Large intestine (tissue), 3 donors: ENCODE measurements at regions not wholly inside any gene's neighbourhood (a gene's known extent, or its start where the extent isn't known, plus 50 kb on each side); places are given as distances from the start of the nearest gene placed in this dataset.

Source experiments
- DNase-seq, 2 donors: peaks; one replicate each; pipeline versions ENCODE4 v3.0.0 to v3.0.0-alpha.2; 2013
- H3K27ac ChIP-seq: one replicate; pipeline ENCODE4 v1.5.1; 2013; ENCODE audit warnings: low read length
- H3K27me3 ChIP-seq: 2 replicates; pipeline ENCODE4 v1.6.1; 2013; ENCODE audit warnings: low read length; ENCODE audit not compliant: control insufficient read depth, insufficient read depth
- H3K36me3 ChIP-seq: 2 replicates; pipeline ENCODE4 v1.6.1; 2013; ENCODE audit warnings: low read length; ENCODE audit not compliant: control insufficient read depth, insufficient read depth
- H3K4me1 ChIP-seq: one replicate; pipeline ENCODE4 v1.6.1; 2013; ENCODE audit warnings: low read length; ENCODE audit not compliant: control insufficient read depth, insufficient read depth
- H3K4me3 ChIP-seq: one replicate; pipeline ENCODE4 v1.5.1; 2013; ENCODE audit warnings: low read length
- H3K9me3 ChIP-seq: one replicate; pipeline ENCODE4 v1.6.1; 2013; ENCODE audit warnings: mild to moderate bottlenecking, low read depth, low read length, moderate library complexity; ENCODE audit not compliant: control insufficient read depth
- WGBS: methylation state at CpG from one replicate; pipeline ENCODE4 v1.1.5; 2013; ENCODE audit warnings: low lambda C conversion rate; ENCODE audit not compliant: insufficient coverage; 5-methylcytosine and 5-hydroxymethylcytosine counted together

DNA sequence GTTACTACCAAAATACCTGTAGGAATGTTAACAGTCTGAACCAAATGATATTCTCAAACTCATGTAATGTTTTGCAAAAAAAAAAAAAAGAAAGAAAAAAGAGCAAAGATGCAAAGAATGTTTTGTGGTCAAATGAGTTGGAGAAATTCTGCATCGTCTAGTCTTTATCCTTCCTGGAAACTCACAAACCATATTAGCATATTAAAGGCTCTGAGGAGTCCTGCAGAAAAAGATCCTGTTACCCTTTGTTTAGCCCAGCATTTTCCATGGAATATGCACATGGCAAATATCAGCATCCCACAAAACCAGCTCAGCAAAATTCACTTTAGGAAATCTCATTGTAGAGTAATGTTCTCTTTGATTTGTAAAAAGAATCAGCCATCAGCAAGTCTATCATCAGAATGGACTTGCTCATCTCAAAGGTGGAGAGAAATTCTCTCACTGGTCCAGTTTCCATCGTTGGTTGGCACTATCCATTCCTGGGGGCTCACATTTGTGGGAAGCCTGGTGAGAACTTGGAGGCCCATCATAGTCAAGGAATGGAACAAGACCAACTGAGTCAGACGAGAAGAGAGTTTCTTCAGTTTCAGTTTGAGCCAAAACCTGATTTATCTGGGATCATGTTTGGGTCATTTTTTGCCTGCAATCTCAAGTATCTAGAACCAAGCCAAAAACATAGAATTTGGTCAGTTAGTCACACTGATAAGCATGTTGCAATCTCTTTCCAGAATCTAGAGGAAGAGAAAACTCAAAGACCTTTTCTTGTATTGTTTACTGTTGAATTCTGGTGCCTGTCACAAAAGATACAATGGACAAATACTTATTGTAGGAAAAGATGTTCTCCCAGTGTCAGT is 129.8 kb downstream of the TBX5 start:
- H3K9me3 ChIP-seq = no peaks in the 10 kb centered on the region

DNA sequence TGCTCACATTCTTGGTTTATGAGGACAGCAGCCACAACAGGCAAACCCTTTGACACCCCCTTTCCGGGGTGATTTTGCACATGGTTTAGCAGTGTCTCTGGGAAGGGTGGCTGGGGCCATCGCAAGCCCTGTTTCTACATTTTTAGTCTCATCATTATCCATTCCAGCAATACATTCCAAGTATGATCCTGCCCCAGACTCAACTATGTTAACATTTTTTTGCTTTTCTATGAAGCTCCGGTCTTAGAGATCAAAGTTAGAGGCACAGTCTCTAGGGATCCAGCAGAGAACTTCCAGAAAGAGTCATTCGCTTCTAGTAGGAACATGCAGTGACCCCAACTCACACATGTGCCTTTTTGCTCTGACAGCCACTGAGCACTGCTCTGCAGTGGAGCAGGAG is 130.9 kb downstream of the TBX5 start:
- no peaks in the 10 kb centered on the region for H3K9me3 ChIP-seq
- H3K27me3 ChIP-seq = peaks cover 5% of the 10 kb centered on the region
- WGBS = no CpG with 5 or more reads among the region's 4 CpGs
- H3K4me1 ChIP-seq = no peaks in the 10 kb centered on the region
- no peaks in the 10 kb centered on the region for H3K36me3 ChIP-seq
- no peak for DNase-seq
- no peak overlapping the region for H3K27ac ChIP-seq
- no peak overlapping the region for H3K4me3 ChIP-seq

More for the DNA sequence above, 129.8 kb downstream of the TBX5 start:
- H3K27me3 ChIP-seq = peaks cover 5% of the 10 kb centered on the region
- H3K4me1 ChIP-seq = no peaks in the 10 kb centered on the region
- H3K4me3 ChIP-seq = no peak overlapping the region
- WGBS = no CpG with 5 or more reads among the region's 3 CpGs
- H3K27ac ChIP-seq = no peak overlapping the region
- no peaks in the 10 kb centered on the region for H3K36me3 ChIP-seq
- no peak for DNase-seq

DNA sequence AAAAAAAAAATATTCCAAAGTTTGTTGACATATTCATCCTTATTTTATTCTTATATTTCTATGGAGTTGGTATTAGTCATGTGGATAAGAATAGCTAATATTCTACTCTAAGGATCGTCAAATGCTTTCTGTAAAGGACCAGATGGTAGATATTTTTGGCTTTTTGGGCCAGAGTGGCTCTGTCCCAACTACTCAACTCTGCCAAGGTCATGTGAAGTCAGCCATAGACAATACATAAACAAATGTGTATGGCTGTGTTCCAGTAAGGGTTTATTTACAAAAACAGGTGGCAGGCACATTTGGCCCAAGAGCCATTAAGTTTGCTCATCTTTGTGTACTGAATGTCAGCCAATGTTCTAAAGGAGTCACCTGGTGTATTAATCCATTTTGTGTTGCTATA is 131.8 kb downstream of the TBX5 start:
- WGBS = no CpG with 5 or more reads among the region's 1 CpG
- DNase-seq = no peak
- no peak overlapping the region for H3K27ac ChIP-seq
- no peak overlapping the region for H3K4me3 ChIP-seq
- no peaks in the 10 kb centered on the region for H3K36me3 ChIP-seq
- no peaks in the 10 kb centered on the region for H3K9me3 ChIP-seq
- peaks cover 5% of the 10 kb centered on the region for H3K27me3 ChIP-seq
- H3K4me1 ChIP-seq = no peaks in the 10 kb centered on the region

DNA sequence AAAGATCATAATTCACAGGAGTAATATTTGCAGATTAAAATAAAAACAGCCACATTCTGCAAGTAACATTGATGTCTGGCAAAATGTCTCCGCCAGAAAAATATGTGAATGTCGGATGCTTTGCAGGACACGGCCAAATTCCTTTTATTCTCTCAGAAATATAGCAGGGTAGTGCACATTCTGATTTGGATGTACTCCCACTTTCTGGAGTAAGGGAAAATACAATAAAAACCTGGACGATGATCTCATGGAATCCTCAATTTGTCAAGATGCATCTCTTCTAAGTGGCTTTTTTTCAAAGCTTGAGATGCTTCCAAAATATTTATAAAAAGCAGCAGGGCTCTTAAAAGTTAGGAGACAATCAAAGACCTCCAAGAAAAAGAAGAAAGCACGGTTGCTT is 133.3 kb downstream of the TBX5 start:
- no peaks in the 10 kb centered on the region for H3K4me1 ChIP-seq
- peaks cover 5% of the 10 kb centered on the region for H3K27me3 ChIP-seq
- H3K9me3 ChIP-seq = no peaks in the 10 kb centered on the region
- no peak for DNase-seq
- no peak overlapping the region for H3K27ac ChIP-seq
- H3K4me3 ChIP-seq = no peak overlapping the region
- H3K36me3 ChIP-seq = no peaks in the 10 kb centered on the region
- WGBS = no CpG with 5 or more reads among the region's 5 CpGs

DNA sequence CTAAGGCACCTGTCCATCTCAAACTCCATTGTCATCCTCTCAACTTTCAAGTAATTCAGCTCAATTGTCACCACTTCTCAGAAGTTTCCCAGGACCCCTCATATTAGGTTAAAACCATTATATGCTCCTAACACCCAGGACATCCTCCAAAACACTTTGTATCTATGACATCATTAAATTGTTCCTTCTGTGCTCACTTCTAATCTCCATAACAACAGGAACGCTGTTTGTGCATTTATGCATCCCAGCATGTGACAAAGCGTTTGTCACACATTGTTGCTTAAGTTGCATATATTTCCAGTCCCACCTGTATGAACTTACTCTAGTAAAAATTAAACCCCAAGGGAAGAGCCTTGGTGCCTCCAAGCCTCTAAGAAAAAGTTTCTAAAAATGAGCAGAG is 133.9 kb downstream of the TBX5 start:
- no peaks in the 10 kb centered on the region for H3K9me3 ChIP-seq
- H3K4me3 ChIP-seq = no peak overlapping the region
- no CpG with 5 or more reads among the region's 2 CpGs for WGBS
- DNase-seq = no peak
- H3K27me3 ChIP-seq = peaks cover 5% of the 10 kb centered on the region
- H3K36me3 ChIP-seq = no peaks in the 10 kb centered on the region
- H3K4me1 ChIP-seq = no peaks in the 10 kb centered on the region
- no peak overlapping the region for H3K27ac ChIP-seq

DNA sequence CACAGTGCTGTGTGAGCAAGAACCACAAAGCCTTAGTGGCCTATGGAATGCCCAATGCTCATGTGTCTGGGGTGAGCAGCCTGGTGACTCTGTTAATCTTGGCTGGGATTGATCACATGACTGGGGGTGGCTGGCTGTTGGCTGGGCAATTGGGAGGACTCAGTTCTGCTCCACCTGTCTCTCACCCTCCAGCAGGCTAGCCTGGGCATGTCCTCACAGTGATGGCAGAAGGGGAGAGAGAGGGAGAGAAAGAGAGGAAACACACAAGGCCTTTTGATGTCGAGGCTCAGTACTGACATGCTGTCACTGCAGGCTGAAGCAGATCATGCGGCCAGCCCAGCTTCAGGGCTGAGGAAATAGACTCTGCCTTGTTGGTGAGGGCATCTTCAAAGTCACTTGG is 136.8 kb downstream of the TBX5 start:
- Histone ChIP-seq H3K27me3 (peaks cover 4% of the 10 kb centered on the region), H3K36me3 (no peaks in the 10 kb centered on the region), H3K4me1 (no peaks in the 10 kb centered on the region), H3K4me3 (no peak overlapping the region), H3K27ac (no peak overlapping the region), H3K9me3 (no peaks in the 10 kb centered on the region)
- no CpG with 5 or more reads among the region's 2 CpGs for WGBS
- no peak for DNase-seq

DNA sequence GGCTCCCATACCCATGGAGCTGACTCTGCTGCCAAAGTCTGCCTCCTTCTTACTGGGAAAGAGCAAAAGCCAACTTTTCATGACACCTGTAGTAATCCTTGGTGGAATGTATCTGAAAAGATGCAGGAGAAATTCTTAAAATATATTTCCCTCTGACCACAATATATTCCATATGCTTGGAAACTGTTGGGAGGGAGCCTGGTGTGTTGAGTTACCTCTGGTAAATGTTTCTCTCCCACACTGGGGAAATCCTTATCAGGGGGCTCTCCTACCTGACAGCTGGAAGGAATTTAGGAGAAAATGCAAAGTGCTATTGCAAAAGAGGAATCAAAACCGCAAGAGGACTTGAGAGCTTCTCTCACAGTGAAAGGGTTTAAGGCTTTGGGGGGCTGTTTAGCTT is 139.4 kb downstream of the TBX5 start:
- H3K36me3 ChIP-seq = no peaks in the 10 kb centered on the region
- DNase-seq = no peak
- H3K27me3 ChIP-seq = peaks cover 4% of the 10 kb centered on the region
- WGBS = no CpG with 5 or more reads among the region's 1 CpG
- no peak overlapping the region for H3K4me3 ChIP-seq
- H3K4me1 ChIP-seq = no peaks in the 10 kb centered on the region
- no peak overlapping the region for H3K27ac ChIP-seq
- H3K9me3 ChIP-seq = no peaks in the 10 kb centered on the region

DNA sequence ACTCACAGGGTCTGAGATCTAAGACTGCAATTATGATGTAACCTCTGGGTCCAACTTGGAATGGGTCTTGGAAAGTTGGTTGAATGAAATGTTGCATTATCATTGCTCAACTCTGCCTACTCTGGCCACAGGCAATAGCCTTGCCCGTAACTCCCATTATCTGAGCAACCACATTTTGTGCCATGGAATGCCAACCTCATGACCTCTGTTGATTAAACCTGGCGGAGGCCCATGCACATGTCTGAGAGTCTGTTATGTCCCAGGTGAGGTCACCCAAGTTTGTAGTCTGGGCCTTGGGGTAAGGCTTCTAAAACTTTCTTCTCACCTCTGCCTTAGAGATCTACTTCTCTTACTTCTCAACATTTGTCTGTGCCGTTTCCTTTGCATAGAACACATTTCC is 140.9 kb downstream of the TBX5 start:
- no peaks in the 10 kb centered on the region for H3K4me1 ChIP-seq
- WGBS = no CpG with 5 or more reads among the region's 3 CpGs
- no peak overlapping the region for H3K4me3 ChIP-seq
- peaks cover 4% of the 10 kb centered on the region for H3K27me3 ChIP-seq
- no peak for DNase-seq
- no peaks in the 10 kb centered on the region for H3K36me3 ChIP-seq
- H3K9me3 ChIP-seq = no peaks in the 10 kb centered on the region
- H3K27ac ChIP-seq = no peak overlapping the region

DNA sequence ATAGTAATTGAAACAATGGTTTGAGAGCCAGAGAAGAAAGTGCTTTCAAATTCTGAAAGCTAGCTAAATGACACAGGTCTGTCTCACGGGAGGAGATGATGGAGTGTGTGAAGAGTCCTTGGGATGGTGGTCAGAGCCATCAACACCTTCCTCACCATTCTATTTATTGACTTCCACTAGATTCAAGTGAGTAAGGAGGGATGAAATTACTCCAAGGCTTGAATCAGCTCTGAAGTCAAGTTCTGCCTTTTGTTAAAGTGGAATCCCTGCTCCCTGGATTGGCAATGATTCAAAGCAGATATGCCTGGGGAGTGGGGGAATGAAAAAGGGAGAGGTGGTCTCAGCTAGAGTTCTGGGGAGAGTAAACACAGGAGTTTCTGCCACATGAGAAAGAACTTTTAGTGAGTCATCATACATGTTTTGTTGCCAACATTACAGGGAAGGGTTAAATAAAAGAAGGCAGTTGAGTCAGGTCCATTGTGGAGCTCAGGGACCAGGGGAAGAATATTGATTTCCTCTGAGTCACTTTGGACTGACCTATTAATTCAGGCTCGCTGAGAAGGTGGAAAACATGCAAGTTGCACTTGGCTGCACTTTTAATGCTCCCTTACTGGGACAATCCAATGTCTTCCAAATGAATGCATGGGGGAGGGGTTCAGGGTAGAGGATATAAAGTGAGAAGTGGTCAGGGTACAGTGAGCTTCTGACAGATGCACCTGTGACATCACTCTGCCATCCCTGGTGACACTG is 142.7 kb downstream of the TBX5 start:
- Histone ChIP-seq H3K36me3 (no peaks in the 10 kb centered on the region), H3K27ac (no peak overlapping the region), H3K4me3 (no peak overlapping the region), H3K27me3 (peaks cover 4% of the 10 kb centered on the region), H3K4me1 (no peaks in the 10 kb centered on the region), H3K9me3 (no peaks in the 10 kb centered on the region)
- no peak for DNase-seq
- no CpG with 5 or more reads among the region's 2 CpGs for WGBS

DNA sequence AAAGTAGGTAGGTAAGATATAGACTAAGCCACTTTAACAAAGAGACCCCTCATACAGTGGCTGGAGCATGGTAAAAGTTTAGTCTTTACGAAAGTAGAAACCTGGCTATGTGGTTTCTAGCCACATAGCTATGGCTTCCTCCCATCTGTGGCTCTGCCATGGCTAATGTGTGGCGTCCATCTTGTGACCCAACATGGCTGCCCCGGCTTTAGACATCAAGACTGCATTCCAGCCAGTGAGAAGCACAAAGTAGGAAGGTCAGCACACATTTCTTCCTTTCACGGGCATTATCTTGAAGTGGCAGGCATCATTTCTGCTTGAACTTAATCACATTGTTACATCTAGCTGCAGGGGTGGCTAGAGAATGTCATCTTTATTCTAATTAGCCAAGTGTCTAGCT is 148.3 kb downstream of the TBX5 start:
- Histone ChIP-seq H3K36me3 (no peaks in the 10 kb centered on the region), H3K9me3 (no peaks in the 10 kb centered on the region), H3K4me1 (no peaks in the 10 kb centered on the region), H3K4me3 (no peak overlapping the region), H3K27me3 (no peaks in the 10 kb centered on the region), H3K27ac (no peak overlapping the region)
- DNase-seq = no peak
- no CpG with 5 or more reads among the region's 4 CpGs for WGBS
